K562 (cell line): ENCODE measurements at regions not wholly inside any gene's neighbourhood (a gene's known extent, or its start where the extent isn't known, plus 50 kb on each side); places are given as distances from the start of the nearest gene placed in this dataset.

Source experiments
- ATAC-seq: fragments of 200-7000 bp; cut with Tn5 transposase; 3 replicates; pipeline ENCODE4 v1.9.1; 2020; ENCODE audit warnings: moderate library complexity
- BruUV-seq: library from RNA; stranded (reverse); fragments of 400-500 nt; replicated peaks from 2 replicates; lab custom pipeline; 2021; lab: Mats Ljungman, UMichigan
- CTCF ChIA-PET: fragments of 300-600 bp; formaldehyde crosslinking; extraction: SDS; loops from one replicate; lab custom pipeline; 2021; ENCODE audit warnings: low intra/inter-chr PET ratio; lab: Yijun Ruan, JAX
- POLR2A ChIA-PET: fragments of 300-600, 350-650 bp; sonication (Branson Sonifier 250); formaldehyde crosslinking; extraction: SDS; loops from one replicate; lab custom pipeline; 2021; ENCODE audit warnings: antibody characterized with exemption, inconsistent platforms; lab: Yijun Ruan, JAX
- DNase-seq, 4 experiments: peaks; one replicate each; pipeline versions ENCODE4 v3.0.0 to v3.0.0-alpha.2; 2011 to 2018; ENCODE audit warnings: low spot score in 3 of 4, mixed read lengths in 3 of 4; ENCODE audit errors: extremely low read depth in 1 of 4
- FAIRE-seq: peaks from 2 replicates; lab custom pipeline; 2011; peaks lifted over from hg19 to GRCh38; lab: Jason Lieb, UNC
- H2AFZ ChIP-seq: 2 replicates; pipeline ENCODE4 v1.6.0; 2011; ENCODE audit warnings: low read depth, low read length, control low read depth, inconsistent platforms
- H3K27ac ChIP-seq: fragments of 200-600 bp; 3 replicates; pipeline ENCODE4 v1.8.0; 2011; ENCODE audit warnings: low read depth, mild to moderate bottlenecking, control low read depth, inconsistent platforms, low read length, moderate library complexity, mixed read lengths; ENCODE audit errors: extremely low read depth
- H3K27me3 ChIP-seq, 2 experiments: fragments of 300-600 bp in 1 of 2; 2 replicates in 1 of 2; 3 replicates in 1 of 2; pipeline versions ENCODE4 v1.6.0 to v1.8.0; 2011; ENCODE audit warnings: inconsistent platforms in 2 of 2, low read length in 2 of 2, mild to moderate bottlenecking in 1 of 2, mixed read lengths in 1 of 2, moderate library complexity in 1 of 2; ENCODE audit not compliant: control insufficient read depth in 2 of 2, insufficient read depth in 2 of 2
- H3K36me3 ChIP-seq: fragments of 300-600 bp; 3 replicates; pipeline ENCODE4 v1.8.0; 2011; ENCODE audit warnings: mild to moderate bottlenecking, low read length, inconsistent platforms; ENCODE audit not compliant: control insufficient read depth, insufficient read depth
- H3K4me1 ChIP-seq, 2 experiments: fragments of 200-600 bp in 1 of 2; replicated peaks in 1 of 2; 2 replicates in 1 of 2; 3 replicates in 1 of 2; pipeline versions ENCODE4 v1.5.1 to v1.8.0; 2011; ENCODE audit warnings: inconsistent platforms in 2 of 2, low read length in 2 of 2, mild to moderate bottlenecking in 1 of 2, mixed read lengths in 1 of 2, moderate library complexity in 1 of 2; ENCODE audit not compliant: control insufficient read depth in 2 of 2, insufficient read depth in 2 of 2
- H3K4me2 ChIP-seq: 2 replicates; pipeline ENCODE4 v1.6.1; 2011; ENCODE audit warnings: low read length, control low read depth, inconsistent platforms, mixed read lengths; ENCODE audit not compliant: insufficient read depth
- H3K4me3 ChIP-seq: fragments of 200-600 bp; sonication (generic), shearing (Covaris generic); 2 replicates; pipeline ENCODE4 v1.5.1; 2016; ENCODE audit warnings: control low read depth, inconsistent platforms
- H3K79me2 ChIP-seq: fragments of 200-600 bp; 3 replicates; pipeline ENCODE4 v1.8.0; 2011; ENCODE audit warnings: low read length, inconsistent platforms; ENCODE audit not compliant: control insufficient read depth, insufficient read depth
- H3K9ac ChIP-seq, 2 experiments: 2 replicates each; pipeline versions ENCODE4 v1.6.0 to v1.6.1; 2011; ENCODE audit warnings: low read depth in 2 of 2, low read length in 2 of 2, control low read depth in 1 of 2, inconsistent platforms in 1 of 2, mild to moderate bottlenecking in 1 of 2, mixed read lengths in 1 of 2; ENCODE audit not compliant: insufficient read depth in 1 of 2
- H3K9me1 ChIP-seq: one replicate; pipeline ENCODE4 v1.6.0; 2011; ENCODE audit warnings: inconsistent platforms, mild to moderate bottlenecking, low read length, moderate library complexity; ENCODE audit not compliant: control insufficient read depth, insufficient read depth
- H3K9me3 ChIP-seq: replicated peaks from 2 replicates; pipeline ENCODE4 v1.5.1; 2011; ENCODE audit warnings: low read depth, low read length, inconsistent platforms; ENCODE audit not compliant: control insufficient read depth, insufficient read depth
- H4K20me1 ChIP-seq: replicated peaks from 2 replicates; pipeline ENCODE4 v1.6.1; 2011; ENCODE audit warnings: low read length, inconsistent platforms, mixed read lengths; ENCODE audit not compliant: control insufficient read depth, insufficient read depth
- CTBP1 ChIP-seq: fragments of 450-650 bp; IDR thresholded peaks from 2 replicates; pipeline ENCODE4 v1.6.1; 2016; ENCODE audit warnings: borderline replicate concordance
- NR4A1 ChIP-seq, 2 experiments: fragments of 250-450 bp in 1 of 2; fragments of 450-650 bp in 1 of 2; sonication (Bioruptor Pico) in 1 of 2; IDR thresholded peaks; 2 replicates each; pipeline versions ENCODE4 v1.4.0 to v1.6.1; 2016 to 2020; ENCODE audit warnings: mild to moderate bottlenecking in 2 of 2, missing compliant biosample characterization in 1 of 2, missing genetic modification characterization in 1 of 2, moderate library complexity in 1 of 2
- POLR2G ChIP-seq: fragments of 200-400 bp; formaldehyde crosslinking; IDR thresholded peaks from 2 replicates; pipeline ENCODE4 v1.6.1; 2017; ENCODE audit warnings: low read depth, mild to moderate bottlenecking, antibody characterized with exemption, low read length, moderate library complexity
- STAT5A ChIP-seq: IDR thresholded peaks from 2 replicates; pipeline ENCODE4 v1.6.1; 2012; ENCODE audit warnings: low read length, inconsistent platforms, borderline replicate concordance
- TAF7 ChIP-seq: fragments of 450-650 bp; IDR thresholded peaks from 2 replicates; pipeline ENCODE4 v1.6.1; 2016; ENCODE audit warnings: missing genetic modification characterization, missing compliant biosample characterization
- ZNF436 ChIP-seq: fragments of 250-450, 450-650 bp; sonication (Bioruptor Pico); formaldehyde crosslinking; IDR thresholded peaks from 2 replicates; pipeline ENCODE4 v1.7.0; 2020; ENCODE audit warnings: mild to moderate bottlenecking
- WGBS: fragments of 100-300 bp; shearing (Covaris generic); methylation state at CpG from one replicate; pipeline ENCODE4 v1.1.6; 2016; ENCODE audit warnings: low coverage, mixed read lengths; ENCODE audit not compliant: insufficient coverage; ENCODE audit errors: missing lambda C conversion rate; 5-methylcytosine and 5-hydroxymethylcytosine counted together
- in situ Hi-C: fragments of 300-500 bp; cut with MboI; formaldehyde crosslinking; loops from 4 replicates; pipeline ENCODE4 v1.15.0; 2018; ENCODE audit warnings: inconsistent platforms, mixed read lengths
- intact Hi-C: fragments of 100-400 bp; cut with micrococcal nuclease; formaldehyde crosslinking; loops from 2 replicates; pipeline ENCODE4 v1.14.2; 2022
- TF ChIP-seq, protein P1 (sequence below), 2 experiments: fragments of 450-650 bp; IDR thresholded peaks; 2 replicates each; pipeline ENCODE4 v1.6.1; 2018; ENCODE audit warnings: mild to moderate bottlenecking in 2 of 2, low read depth in 1 of 2; ENCODE audit not compliant: partially characterized antibody in 2 of 2
- TF ChIP-seq, protein P2 (sequence below): fragments of 450-650 bp; formaldehyde crosslinking; IDR thresholded peaks from 2 replicates; pipeline ENCODE4 v1.4.0; 2020; ENCODE audit warnings: mild to moderate bottlenecking, moderate library complexity

DNA sequence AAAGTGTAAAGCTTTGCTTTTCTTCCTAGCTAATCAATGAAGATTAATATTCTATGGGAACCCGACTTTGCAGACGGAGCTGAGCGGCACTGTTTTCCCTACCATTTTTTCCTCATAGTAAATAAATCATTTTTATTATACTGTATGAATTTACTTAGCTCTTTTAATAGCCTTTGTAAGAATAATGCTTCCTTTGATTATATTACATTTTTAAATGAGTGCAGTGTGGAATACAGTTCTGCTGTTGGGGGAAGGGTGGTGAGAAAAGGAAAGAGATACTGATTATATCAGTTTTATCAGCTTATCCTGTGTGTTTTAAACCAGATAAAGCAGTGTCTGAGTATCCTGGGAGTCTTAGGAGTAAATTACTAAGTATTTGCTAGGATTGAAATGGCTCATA is 221.4 kb upstream of the RBFOX1 start:
- intact Hi-C loops, result no loop called here
- BruUV-seq, result no TSS peak
- ChIA-PET CTCF (no interaction called here), POLR2A (no interaction called here)
- DNase-seq (no peak), ATAC-seq (no peak), FAIRE-seq (no peak)
- TF ChIP-seq STAT5A (no peak), CTBP1 (no peak), POLR2G (no peak), ZNF436 (CRISPR knock-in tag) (no peak), TAF7 (tag) (no peak), NR4A1 (CRISPR knock-in tag; IDR thresholded peaks at IDR 0.05) (no peak), NR4A1 (tag; IDR thresholded peaks at IDR 0.05) (no peak)
- TF ChIP-seq, protein P1, sequence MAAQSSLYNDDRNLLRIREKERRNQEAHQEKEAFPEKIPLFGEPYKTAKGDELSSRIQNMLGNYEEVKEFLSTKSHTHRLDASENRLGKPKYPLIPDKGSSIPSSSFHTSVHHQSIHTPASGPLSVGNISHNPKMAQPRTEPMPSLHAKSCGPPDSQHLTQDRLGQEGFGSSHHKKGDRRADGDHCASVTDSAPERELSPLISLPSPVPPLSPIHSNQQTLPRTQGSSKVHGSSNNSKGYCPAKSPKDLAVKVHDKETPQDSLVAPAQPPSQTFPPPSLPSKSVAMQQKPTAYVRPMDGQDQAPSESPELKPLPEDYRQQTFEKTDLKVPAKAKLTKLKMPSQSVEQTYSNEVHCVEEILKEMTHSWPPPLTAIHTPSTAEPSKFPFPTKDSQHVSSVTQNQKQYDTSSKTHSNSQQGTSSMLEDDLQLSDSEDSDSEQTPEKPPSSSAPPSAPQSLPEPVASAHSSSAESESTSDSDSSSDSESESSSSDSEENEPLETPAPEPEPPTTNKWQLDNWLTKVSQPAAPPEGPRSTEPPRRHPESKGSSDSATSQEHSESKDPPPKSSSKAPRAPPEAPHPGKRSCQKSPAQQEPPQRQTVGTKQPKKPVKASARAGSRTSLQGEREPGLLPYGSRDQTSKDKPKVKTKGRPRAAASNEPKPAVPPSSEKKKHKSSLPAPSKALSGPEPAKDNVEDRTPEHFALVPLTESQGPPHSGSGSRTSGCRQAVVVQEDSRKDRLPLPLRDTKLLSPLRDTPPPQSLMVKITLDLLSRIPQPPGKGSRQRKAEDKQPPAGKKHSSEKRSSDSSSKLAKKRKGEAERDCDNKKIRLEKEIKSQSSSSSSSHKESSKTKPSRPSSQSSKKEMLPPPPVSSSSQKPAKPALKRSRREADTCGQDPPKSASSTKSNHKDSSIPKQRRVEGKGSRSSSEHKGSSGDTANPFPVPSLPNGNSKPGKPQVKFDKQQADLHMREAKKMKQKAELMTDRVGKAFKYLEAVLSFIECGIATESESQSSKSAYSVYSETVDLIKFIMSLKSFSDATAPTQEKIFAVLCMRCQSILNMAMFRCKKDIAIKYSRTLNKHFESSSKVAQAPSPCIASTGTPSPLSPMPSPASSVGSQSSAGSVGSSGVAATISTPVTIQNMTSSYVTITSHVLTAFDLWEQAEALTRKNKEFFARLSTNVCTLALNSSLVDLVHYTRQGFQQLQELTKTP (IDR thresholded peaks at IDR 0.05; ENCODE audit: low read depth in 1 of 2, partially characterized antibody in 2 of 2), result no peak
- TF ChIP-seq, protein P2, sequence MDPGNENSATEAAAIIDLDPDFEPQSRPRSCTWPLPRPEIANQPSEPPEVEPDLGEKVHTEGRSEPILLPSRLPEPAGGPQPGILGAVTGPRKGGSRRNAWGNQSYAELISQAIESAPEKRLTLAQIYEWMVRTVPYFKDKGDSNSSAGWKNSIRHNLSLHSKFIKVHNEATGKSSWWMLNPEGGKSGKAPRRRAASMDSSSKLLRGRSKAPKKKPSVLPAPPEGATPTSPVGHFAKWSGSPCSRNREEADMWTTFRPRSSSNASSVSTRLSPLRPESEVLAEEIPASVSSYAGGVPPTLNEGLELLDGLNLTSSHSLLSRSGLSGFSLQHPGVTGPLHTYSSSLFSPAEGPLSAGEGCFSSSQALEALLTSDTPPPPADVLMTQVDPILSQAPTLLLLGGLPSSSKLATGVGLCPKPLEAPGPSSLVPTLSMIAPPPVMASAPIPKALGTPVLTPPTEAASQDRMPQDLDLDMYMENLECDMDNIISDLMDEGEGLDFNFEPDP (CRISPR knock-in tag), result no peak
- Histone ChIP-seq H3K4me2 (no peak overlapping the region), H4K20me1 (no peaks in the 10 kb centered on the region), H3K4me1 (no peaks in the 10 kb centered on the region), H3K79me2 (no peaks in the 10 kb centered on the region), H2AFZ (no peak overlapping the region), H3K9me3 (no peaks in the 10 kb centered on the region), H3K36me3 (no peaks in the 10 kb centered on the region), H3K9me1 (no peaks in the 10 kb centered on the region), H3K4me3 (no peak overlapping the region), H3K27me3 (no peaks in the 10 kb centered on the region), H3K27ac (no peak overlapping the region), H3K9ac (no peak overlapping the region)
- in situ Hi-C loops, result no loop called here
- WGBS, result 1% methylated on average over 3 of the region's 3 CpGs
